NCI-H460 (cell line): ENCODE measurements at regions not wholly inside any gene's neighbourhood (a gene's known extent, or its start where the extent isn't known, plus 50 kb on each side); places are given as distances from the start of the nearest gene placed in this dataset.
A peak's percentile ranks its signal among the peaks of the same experiment; 100 is the strongest.
"Not testable (repeated sequence)": the region's sequence is repeated elsewhere in the genome, so short reads cannot be mapped to it uniquely, and the experiment has no call there.

Experiments
- DNase-seq: peaks from one replicate; pipeline ENCODE4 v3.0.0-alpha.2; 2016; ENCODE audit warnings: low read depth; ENCODE audit errors: extremely low read depth

- DNase-seq, result no peak
Observed at GRCh38 chr1:78291872-78292271, 198.9 kb upstream of the PTGFR start.

- DNase-seq, result no peak
Observed at GRCh38 chr1:78292361-78292760, 198.4 kb upstream of the PTGFR start.

DNA sequence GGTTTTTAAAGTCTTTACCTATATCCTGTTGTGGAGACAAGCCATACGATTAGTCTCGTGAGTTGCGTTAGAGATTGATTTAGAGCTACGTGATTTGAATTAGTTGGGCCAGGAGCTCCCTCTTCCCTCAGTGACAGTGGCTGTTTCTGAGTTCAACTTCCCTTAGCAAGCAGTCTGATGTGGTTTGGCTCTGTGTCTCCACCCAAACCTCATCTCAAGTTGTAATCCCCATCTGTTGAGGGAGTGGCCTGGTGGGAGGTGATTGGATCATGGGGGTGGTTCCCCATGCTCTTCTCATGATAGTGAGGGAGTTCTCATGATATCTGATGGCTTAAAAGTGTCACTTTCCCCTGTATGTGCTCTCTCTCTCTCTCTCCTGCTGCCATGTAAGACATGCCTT is 192.9 kb upstream of the PTGFR start:
- no peak for DNase-seq

GRCh38 chr1:78298349-78298748 is 192.4 kb upstream of the PTGFR start:
- no peak for DNase-seq

DNA sequence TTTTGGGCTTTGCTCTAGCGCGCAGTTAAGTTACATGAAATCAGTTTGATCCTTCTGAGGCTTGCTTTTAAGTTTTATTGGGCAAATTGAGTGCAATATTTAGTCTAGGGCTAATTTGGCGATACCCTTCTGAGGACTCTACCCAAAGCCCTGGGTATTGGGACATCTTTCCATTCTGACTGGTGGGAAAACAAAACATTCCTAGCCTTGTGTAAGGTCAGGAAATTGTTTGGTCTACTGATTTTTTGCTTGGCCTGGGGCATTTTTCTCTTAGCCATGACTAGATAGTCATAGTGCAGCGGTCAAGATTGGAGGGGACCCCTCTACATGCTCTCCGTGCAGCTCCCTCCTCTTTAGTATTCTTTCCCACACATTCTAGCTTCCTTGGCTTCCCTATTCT is 189.6 kb upstream of the PTGFR start:
- DNase-seq, result no peak

GRCh38 chr1:78303620-78304019 is 187.2 kb upstream of the PTGFR start:
- no peak for DNase-seq

DNA sequence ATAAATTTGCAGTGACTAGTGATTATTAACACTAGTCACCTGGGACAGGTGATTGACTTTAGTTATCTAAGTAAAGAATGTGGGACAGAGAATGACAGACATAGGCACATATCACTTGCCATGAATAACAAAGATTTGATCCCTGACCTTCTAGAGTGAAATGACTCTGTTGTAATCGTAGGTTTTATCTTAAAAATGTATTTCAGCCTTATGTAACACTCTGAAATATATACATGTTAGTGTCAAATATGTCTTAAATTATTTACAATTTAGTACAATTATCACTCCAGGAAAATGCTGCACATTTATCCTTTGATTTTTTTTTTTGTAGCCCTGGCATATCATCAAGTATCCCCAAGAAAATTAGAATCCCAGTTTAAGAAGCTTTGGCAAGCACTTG is 186.4 kb upstream of the PTGFR start:
- DNase-seq, result no peak

DNA sequence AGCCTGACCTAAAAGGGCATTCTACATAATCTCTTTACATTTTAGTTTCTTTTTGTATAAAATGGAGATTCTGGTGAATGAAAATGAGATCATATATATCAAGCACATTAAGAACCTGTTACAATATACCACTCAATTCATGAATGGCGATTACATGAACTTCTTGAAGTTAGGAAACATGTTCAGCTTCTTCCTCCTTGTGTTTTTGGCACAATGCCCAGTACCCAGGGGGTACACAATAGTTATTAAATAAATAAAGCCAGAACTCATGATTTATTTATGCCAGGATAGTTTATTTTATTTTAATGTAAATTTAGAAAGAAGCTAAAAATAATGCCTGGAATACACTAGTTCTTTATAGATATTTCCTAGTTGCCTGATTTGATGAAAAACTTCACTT is 186.0 kb upstream of the PTGFR start:
- DNase-seq, result no peak

GRCh38 chr1:78310261-78310660 is 180.5 kb upstream of the PTGFR start:
- DNase-seq, result not testable (repeated sequence)

- DNase-seq, result no peak
Observed at GRCh38 chr1:78318011-78318410, 172.8 kb upstream of the PTGFR start.

- DNase-seq, result no peak
Observed at GRCh38 chr1:78319603-78320002, 171.2 kb upstream of the PTGFR start.

GRCh38 chr1:78322928-78323680 is 167.7 kb upstream of the PTGFR start:
- no peak for DNase-seq

GRCh38 chr1:78325293-78325692 is 165.5 kb upstream of the PTGFR start:
- no peak for DNase-seq

- DNase-seq, result no peak
Observed at GRCh38 chr1:78329475-78329874, 161.3 kb upstream of the PTGFR start.

DNA sequence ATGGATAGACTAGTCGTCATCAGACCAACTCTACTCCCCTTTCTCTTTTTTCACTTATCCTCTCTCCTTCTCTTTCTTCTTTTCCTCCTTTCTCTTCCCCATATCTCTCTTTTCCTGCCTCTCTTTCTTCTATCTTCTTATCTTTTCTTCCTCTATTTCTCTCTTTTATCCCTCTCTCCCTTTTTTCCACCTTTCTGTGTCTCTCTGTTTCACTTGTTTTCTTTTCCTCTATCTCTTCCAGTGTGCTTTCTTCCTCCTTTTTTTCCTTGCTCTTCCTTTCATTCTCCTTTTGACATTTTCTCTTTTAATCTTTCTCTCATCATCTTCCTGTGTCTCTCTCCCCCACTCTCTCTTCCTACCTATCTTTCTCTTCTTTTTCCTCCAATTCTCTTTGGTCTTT is 159.0 kb upstream of the PTGFR start:
- DNase-seq, result no peak

DNA sequence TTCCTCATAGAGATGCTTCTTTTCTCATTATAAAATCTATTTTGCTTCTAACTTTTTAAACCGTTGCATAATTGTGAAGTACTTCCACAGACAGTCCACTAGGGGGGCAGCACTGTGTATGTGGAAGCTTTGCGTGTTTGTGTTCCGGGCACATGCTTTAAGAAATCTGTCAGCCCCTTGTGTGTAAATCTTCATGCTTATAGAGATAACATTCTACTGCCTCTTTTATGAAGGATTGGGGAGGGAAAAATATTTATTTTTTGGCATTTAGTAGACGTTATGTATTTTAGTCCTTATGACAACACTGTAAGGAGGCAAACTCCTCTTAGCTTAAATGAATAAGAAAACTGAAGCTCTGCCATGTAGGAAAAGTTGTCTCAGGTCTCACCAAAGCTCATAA is 157.3 kb upstream of the PTGFR start:
- DNase-seq, result peak; percentile 13

DNA sequence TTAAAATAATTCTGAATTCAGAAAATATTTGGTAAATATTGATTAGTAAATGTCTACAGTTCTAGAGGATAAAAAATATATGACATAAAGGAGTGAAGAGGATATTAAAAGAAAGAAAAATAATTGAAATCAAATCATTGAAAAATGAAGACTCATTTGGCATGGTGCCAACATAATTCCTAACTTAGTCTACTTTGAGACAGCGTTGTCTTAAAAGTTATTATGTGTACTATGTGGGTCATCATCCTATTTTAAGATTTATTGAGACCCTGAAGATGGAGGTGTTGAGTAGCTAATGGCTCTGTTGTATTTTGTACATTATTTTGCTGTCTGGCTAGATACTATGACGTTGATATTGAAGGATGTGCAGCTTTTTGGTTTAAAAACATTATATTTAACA is 156.7 kb upstream of the PTGFR start:
- no peak for DNase-seq

DNA sequence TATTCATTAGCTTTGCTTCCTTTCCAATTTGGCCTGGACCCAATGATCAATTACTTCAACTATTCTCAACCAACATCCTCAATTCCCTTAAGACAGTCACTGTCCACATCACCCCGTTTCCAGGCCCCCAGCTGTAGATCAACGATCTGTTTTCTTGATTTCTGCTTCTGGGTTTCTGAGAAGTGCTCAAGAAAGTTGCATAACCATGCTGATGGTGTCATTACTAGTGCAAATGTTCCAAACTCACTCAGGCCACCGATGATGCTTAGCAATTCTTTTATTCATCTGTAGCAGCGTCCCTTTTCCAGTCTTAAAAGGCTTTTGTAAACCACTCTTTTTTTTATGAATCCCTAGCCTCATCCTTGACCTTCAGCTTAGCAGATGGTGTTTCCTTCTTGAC is 155.8 kb upstream of the PTGFR start:
- no peak for DNase-seq

DNA sequence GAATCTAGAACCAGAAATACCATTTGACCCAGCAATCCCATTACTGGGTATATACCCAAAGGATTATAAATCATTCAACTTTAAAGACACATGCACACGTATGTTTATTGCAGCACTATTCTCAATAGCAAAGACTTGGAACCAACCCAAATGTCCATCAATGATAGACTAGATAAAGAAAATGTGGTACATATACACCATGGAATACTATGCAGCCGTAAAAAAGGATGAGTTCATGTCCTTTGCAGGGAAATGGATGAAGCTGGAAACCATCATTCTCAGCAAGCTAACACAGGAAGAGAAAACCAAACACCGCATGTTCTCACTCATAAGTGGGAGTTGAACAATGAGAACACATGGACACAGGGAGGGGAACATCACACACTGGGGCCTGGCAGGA is 154.0 kb upstream of the PTGFR start:
- DNase-seq, result not testable (repeated sequence)

DNA sequence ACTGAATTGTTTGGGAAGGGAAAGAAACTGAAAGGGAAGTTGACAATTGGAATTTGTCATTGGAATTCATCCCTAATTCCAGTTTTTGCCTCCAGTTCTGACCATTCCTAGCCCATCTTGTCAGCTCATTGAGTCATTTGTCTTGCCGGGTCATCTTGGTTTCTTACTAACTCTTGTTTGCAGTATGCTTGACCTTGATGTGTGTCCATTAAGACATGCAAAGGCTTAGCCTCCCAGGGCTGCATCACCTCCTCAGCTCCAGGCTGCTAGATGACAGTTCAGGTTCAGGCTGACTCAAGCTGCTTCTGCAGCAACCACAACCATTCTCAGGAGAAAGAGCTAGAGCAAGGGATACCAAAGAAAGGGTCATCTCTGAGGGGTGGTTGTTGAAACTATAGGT is 151.3 kb upstream of the PTGFR start:
- DNase-seq, result no peak

DNA sequence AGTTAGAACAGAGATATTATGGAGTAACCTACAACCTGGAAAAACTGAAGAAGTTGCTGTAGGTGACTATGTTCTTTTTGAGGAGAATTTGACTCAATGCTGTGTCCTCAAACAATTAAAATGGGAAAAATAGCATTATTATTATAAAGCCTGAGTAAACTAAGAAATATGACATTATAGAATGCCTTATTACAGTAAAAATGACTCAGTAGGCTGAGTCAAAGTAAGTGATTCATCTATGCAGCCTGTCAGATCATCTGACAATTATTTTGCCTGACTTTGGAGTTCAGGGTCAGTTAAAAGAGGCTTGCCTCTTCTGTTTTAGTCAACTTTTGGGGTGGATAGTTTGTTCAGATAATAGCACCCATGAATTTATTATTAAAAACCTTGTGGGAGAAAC is 150.8 kb upstream of the PTGFR start:
- no peak for DNase-seq

DNA sequence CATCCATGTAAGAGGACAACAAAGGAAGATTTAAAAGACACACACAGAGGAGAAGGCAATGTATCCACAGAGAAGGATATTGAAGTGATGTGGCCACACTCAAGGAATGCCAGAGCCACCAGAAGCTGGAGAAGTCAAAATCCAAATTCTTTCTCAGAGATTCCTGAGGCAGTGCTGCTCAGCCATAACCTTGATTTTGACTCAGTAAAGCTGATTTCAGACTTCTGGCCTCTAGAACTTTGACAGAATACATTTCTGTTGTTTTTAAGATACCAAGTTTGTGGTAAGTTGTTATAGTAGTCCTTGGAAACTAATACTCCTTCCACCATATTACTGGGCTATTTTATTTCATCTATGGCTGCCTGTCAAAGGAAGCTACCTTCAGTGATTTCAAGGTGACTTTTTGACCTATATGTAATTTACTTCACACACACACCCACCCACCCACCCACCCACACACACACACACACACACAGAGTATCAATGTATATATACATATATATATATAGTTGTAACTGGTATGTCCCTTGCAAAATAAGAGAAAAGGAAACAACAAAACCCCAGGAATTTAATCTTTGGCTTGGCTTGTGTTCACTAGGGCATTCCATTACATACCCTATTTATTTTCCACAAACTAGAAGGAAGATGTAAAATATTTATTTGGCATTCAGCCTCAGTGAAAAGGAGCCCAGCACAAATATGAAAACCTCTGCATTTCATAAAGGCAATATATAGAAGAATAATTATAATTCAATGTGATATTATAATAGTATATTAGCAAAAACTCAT is 142.1 kb upstream of the PTGFR start:
- DNase-seq, result no peak
